ENCODE measurements at regions not wholly inside any gene's neighbourhood (a gene's known extent, or its start where the extent isn't known, plus 50 kb on each side); places are given as distances from the start of the nearest gene placed in this dataset.

GRCh38 chr6:98514073-98514720 is 320.2 kb upstream of the POU3F2 start:
- no peak for ATAC-seq
- TF ChIP-seq PATZ1 (CRISPR knock-in tag; IDR thresholded peaks at IDR 0.05; ENCODE audit: borderline replicate concordance): no peak
- TF ChIP-seq BACH2 (CRISPR knock-in tag; IDR thresholded peaks at IDR 0.05; ENCODE audit: borderline replicate concordance): no peak
- TF ChIP-seq CSDC2 (CRISPR knock-in tag; IDR thresholded peaks at IDR 0.05): no peak
- TF ChIP-seq ZFP3 (CRISPR knock-in tag; IDR thresholded peaks at IDR 0.05): no peak
- TF ChIP-seq CREB5 (CRISPR knock-in tag; IDR thresholded peaks at IDR 0.05; ENCODE audit: low read depth): no peak
- TF ChIP-seq CSRNP3 (CRISPR knock-in tag; IDR thresholded peaks at IDR 0.05): no peak
- no peak for TF ChIP-seq POU6F1 (CRISPR knock-in tag; IDR thresholded peaks at IDR 0.05; ENCODE audit: borderline replicate concordance, low read depth)
- TF ChIP-seq ZNF565 (CRISPR knock-in tag; conservative IDR thresholded peaks at IDR 0.05; ENCODE audit: low read depth): no peak

GRCh38 chr6:98514796-98515195 is 319.6 kb upstream of the POU3F2 start:
- no peak for ATAC-seq
- no peak for TF ChIP-seq CSRNP3 (CRISPR knock-in tag; IDR thresholded peaks at IDR 0.05)
- TF ChIP-seq ZC3H10 (CRISPR knock-in tag; IDR thresholded peaks at IDR 0.05): no peak

GRCh38 chr6:98516206-98516605 is 318.2 kb upstream of the POU3F2 start:
- ATAC-seq: no peak
- TF ChIP-seq CSRNP3 (CRISPR knock-in tag; IDR thresholded peaks at IDR 0.05) (no peak), TCF4 (CRISPR knock-in tag; IDR thresholded peaks at IDR 0.05; ENCODE audit: borderline replicate concordance) (no peak), ZNF8 (CRISPR knock-in tag; IDR thresholded peaks at IDR 0.05) (no peak), TSHZ2 (CRISPR knock-in tag; IDR thresholded peaks at IDR 0.05) (no peak), PATZ1 (CRISPR knock-in tag; IDR thresholded peaks at IDR 0.05; ENCODE audit: borderline replicate concordance) (no peak), RARB (CRISPR knock-in tag; IDR thresholded peaks at IDR 0.05) (no peak), ARNTL (CRISPR knock-in tag; IDR thresholded peaks at IDR 0.05; ENCODE audit: borderline replicate concordance, low read depth) (no peak), ISL1 (CRISPR knock-in tag; IDR thresholded peaks at IDR 0.05) (no peak), GLIS3 (CRISPR knock-in tag; IDR thresholded peaks at IDR 0.05) (no peak)

Data from SK-N-SH treated with all-trans-retinoic acid at 6 μM for 48 hours (cell line).